GM10248 (cell line): ENCODE measurements at regions not wholly inside any gene's neighbourhood (a gene's known extent, or its start where the extent isn't known, plus 50 kb on each side); places are given as distances from the start of the nearest gene placed in this dataset.

Source experiments
- CTCF ChIA-PET: fragments of 300-600 bp; sonication (Branson Sonifier 250); formaldehyde crosslinking; extraction: SDS; loops from one replicate; lab custom pipeline; 2021; ENCODE audit warnings: antibody characterized with exemption; lab: Yijun Ruan, JAX
- POLR2A ChIA-PET: fragments of 350-650 bp; sonication (Branson Sonifier 250); formaldehyde crosslinking; extraction: SDS; loops from one replicate; lab custom pipeline; 2020; ENCODE audit warnings: antibody characterized with exemption; lab: Yijun Ruan, JAX
- DNase-seq: peaks from one replicate; pipeline ENCODE4 v3.0.0; 2012; ENCODE audit errors: extremely low spot score
- CTCF ChIP-seq: IDR thresholded peaks from 2 replicates; pipeline ENCODE4 v1.5.1; 2012; ENCODE audit warnings: mild to moderate bottlenecking, low read depth; ENCODE audit errors: extremely low read depth, missing control alignments, control extremely low read depth

DNA sequence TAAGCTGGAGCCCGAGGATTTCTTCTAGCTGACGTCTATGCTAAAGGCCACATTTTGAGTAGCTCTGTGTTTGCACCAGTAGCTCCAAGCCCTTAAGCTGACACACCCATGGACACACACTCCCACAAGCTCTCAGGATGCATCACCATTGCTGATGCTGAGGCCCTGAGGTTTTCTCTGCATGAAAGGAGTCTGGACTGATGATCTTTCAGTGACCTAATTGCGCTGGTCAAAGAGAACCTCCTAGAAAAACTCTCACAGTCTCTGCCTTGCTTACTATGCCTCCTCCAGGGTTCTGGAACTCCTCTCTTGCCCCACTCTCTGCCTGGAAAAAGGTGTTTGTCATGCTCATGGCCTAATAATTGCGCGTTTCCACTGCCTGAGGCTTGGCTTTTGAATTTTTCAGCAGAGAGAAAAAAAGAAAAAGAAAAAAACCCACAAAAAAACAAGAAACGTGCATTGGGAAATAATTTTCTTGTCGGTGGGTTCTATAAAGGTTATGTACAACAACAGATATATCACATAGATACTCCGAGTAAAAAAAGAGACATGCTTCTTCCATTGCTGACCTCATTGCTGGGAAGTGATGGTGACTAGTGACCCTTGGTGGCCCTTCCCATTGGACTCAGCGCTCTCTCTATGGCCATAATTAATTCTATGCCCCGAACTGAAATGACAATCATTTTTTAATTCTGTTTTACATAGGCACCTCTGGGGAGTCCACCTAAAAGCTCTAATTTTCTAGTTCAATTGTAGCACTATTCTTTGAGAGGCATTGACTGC lies 297.0 kb downstream of the TDRD15 start:
- DNase-seq: no peak
- POLR2A ChIA-PET: no interaction called here
- TF ChIP-seq CTCF: no peak
- CTCF ChIA-PET: interaction anchor here (1.2 to 2.4 kb wide), 5 partner anchors 8 to 24 kb away, joined by 5 to 17 read pairs (median 5); no protein-coding TSS in a partner anchor

DNA sequence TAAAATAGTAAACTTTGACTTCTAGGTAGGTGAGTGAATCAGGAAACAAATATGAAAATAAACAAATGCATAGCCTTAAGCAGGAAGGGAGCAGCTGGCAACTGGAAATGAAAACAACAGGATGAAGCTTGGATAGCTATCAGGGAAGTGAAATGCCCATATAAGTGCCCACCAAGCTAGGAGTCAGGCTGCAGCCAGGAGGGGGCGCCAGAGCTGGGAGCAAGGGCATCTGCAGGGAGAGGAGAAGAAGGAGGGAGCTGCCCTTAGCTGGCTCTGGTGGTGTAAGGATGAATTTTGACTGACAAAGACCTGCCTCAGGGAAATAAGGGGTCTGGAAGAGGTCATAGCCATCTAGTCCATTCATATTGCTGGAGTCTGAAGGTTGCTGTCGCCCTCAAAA lies 298.3 kb downstream of the TDRD15 start:
- ChIA-PET CTCF (interaction anchor here (1.0 to 2.4 kb wide), 11 partner anchors 10 to 64 kb away, joined by 3 to 17 read pairs (median 5); no protein-coding TSS in a partner anchor), POLR2A (no interaction called here)
- TF ChIP-seq CTCF: peak; percentile 51
- peak; percentile 37 for DNase-seq

- DNase-seq: no peak
- TF ChIP-seq CTCF: no peak
- CTCF ChIA-PET: interaction anchor here (1.0 to 2.4 kb wide), 8 partner anchors 10 to 36 kb away, joined by 3 to 17 read pairs (median 4); no protein-coding TSS in a partner anchor
- POLR2A ChIA-PET: no interaction called here
Observed at GRCh38 chr2:21422724-21423522, 299.2 kb downstream of the TDRD15 start.

GRCh38 chr2:21423854-21424253 lies 300.1 kb downstream of the TDRD15 start:
- TF ChIP-seq CTCF: no peak
- CTCF ChIA-PET: no interaction called here

DNA sequence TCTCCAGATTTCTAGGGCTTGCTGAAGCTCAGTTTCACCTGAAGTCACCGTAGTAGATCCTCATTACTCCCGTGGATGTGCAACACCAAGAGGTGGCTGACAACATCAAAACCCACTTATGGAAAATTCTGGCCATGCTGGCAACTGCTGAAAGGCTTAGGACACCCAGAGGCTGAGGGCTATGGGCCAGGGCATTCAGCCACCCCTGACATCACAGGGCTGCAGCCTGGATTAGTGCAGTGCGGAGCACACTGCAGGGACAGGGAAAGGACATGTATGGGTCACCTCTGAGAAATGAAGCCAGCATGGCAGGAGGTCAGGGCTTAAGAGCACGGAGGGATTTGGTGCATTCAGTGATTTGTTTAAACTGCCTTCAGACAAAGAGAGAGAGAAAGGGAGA lies 300.6 kb downstream of the TDRD15 start:
- ChIA-PET CTCF (no interaction called here), POLR2A (no interaction called here)
- TF ChIP-seq CTCF: no peak
- DNase-seq: no peak

More at GRCh38 chr2:21423854-21424253, 300.1 kb downstream of the TDRD15 start:
- no peak for DNase-seq
- POLR2A ChIA-PET: no interaction called here

DNA sequence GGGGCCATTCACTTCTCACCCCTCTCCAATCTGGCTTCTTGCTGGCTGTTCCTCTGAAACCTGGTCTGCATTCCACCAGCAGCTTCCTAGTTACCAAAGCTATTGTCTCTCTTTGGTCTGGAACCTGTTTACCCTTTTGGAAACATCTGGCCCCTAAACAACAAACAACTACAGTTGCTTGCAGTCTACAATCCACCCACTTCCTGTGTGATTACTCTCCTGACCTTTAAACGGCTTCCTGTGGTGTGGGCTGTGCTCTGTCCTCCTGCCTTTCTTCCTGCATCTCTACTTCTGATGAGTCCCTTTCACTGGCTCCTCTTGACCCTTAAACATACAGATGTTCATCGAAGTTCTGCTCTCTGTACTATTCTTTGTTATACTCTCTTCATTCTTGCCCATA lies 303.8 kb downstream of the TDRD15 start:
- no peak for DNase-seq
- ChIA-PET CTCF (interaction anchor here (1.0 kb wide), 1 partner anchor 13 kb away, joined by 4 read pairs; no protein-coding TSS in a partner anchor), POLR2A (no interaction called here)
- no peak for TF ChIP-seq CTCF
